ENCODE measurements at regions not wholly inside any gene's neighbourhood (a gene's known extent, or its start where the extent isn't known, plus 50 kb on each side); places are given as distances from the start of the nearest gene placed in this dataset.

DNA sequence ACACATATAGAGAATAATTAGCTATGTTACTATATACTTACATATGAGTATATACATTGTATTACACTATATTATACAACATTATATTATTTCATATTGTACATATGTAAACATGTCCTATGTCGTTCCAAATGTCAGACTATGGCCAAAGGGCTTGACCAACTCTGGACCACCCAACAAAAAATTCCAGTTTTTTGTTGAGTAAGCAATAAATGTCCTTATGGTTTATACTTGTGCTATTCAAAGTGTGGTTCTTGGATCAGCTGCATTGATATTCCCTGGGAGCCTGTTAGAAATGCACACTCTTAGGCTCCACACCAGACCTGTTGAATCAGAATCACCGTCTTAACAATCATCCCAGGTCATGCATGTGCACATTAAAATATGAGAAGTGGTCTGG is 225.4 kb upstream of the ZFP64 start:
- H3K27ac ChIP-seq (ENCODE audit: insufficient read depth, low read length), result no peak overlapping the region
- no peak overlapping the region for H3K9ac ChIP-seq (ENCODE audit: insufficient read depth, low read length)
- no peaks in the 10 kb centered on the region for H3K27me3 ChIP-seq (ENCODE audit: control insufficient read depth, insufficient read depth, low read length)
- no peaks in the 10 kb centered on the region for H3K36me3 ChIP-seq (ENCODE audit: control insufficient read depth, insufficient read depth, low read length)
- no peak for DNase-seq (ENCODE audit: low read depth in 2 of 2)
- no peak overlapping the region for H2AFZ ChIP-seq (ENCODE audit: low read length)
- TF ChIP-seq CTCF (conservative IDR thresholded peaks at IDR 0.05 in 1 of 2, IDR thresholded peaks at IDR 0.05 in 1 of 2; ENCODE audit: low read depth in 1 of 2, low read length in 2 of 2) (no peak), EZH2 (IDR thresholded peaks at IDR 0.05; ENCODE audit: low read length, missing control alignments) (no peak)
- no peaks in the 10 kb centered on the region for H3K4me1 ChIP-seq (ENCODE audit: control insufficient read depth, extremely low read depth, insufficient read depth, low read length)
- no peak overlapping the region for H3K4me3 ChIP-seq (replicated peaks in 1 of 4; ENCODE audit: control extremely low read depth in 1 of 4, insufficient read depth in 1 of 4, low read depth in 3 of 4, low read length in 4 of 4)
- H3K79me2 ChIP-seq (ENCODE audit: control insufficient read depth, insufficient read depth, low read length), result no peaks in the 10 kb centered on the region
- no peaks in the 10 kb centered on the region for H3K9me3 ChIP-seq (ENCODE audit: control insufficient read depth, insufficient read depth, low read depth, low read length)
- H3K4me2 ChIP-seq (ENCODE audit: extremely low read depth, insufficient read depth, low read length), result no peak overlapping the region
- no peaks in the 10 kb centered on the region for H4K20me1 ChIP-seq (ENCODE audit: control insufficient read depth, extremely low read depth, insufficient read depth, low read length)

DNA sequence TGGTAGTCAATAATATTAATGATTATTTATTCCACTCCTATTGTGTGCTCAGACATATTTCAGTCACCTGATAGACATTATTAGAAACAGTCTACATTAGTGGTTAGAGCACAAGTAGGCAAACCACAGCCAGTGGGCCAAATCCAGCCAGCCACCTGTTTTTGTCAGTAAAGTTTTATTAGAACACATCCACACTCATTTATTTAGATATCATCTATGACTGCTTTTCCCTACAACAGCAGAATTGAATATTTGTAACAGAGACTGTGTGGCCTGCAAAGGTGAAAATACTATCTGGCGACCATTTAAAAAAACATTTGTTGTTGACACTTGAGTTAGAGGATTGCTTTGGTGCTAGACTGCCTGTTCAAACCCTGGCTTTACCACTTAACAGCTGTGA is 220.0 kb upstream of the ZFP64 start:
- no peak for DNase-seq (ENCODE audit: low read depth in 2 of 2)
- Histone ChIP-seq H3K9ac (ENCODE audit: insufficient read depth, low read length) (no peak overlapping the region), H4K20me1 (ENCODE audit: control insufficient read depth, extremely low read depth, insufficient read depth, low read length) (no peaks in the 10 kb centered on the region), H3K36me3 (ENCODE audit: control insufficient read depth, insufficient read depth, low read length) (no peaks in the 10 kb centered on the region), H2AFZ (ENCODE audit: low read length) (no peak overlapping the region), H3K27ac (ENCODE audit: insufficient read depth, low read length) (no peak overlapping the region), H3K4me3 (replicated peaks in 1 of 4; ENCODE audit: control extremely low read depth in 1 of 4, insufficient read depth in 1 of 4, low read depth in 3 of 4, low read length in 4 of 4) (no peak overlapping the region), H3K4me2 (ENCODE audit: extremely low read depth, insufficient read depth, low read length) (no peak overlapping the region), H3K9me3 (ENCODE audit: control insufficient read depth, insufficient read depth, low read depth, low read length) (no peaks in the 10 kb centered on the region), H3K4me1 (ENCODE audit: control insufficient read depth, extremely low read depth, insufficient read depth, low read length) (no peaks in the 10 kb centered on the region), H3K27me3 (ENCODE audit: control insufficient read depth, insufficient read depth, low read length) (no peaks in the 10 kb centered on the region), H3K79me2 (ENCODE audit: control insufficient read depth, insufficient read depth, low read length) (no peaks in the 10 kb centered on the region)
- TF ChIP-seq CTCF (conservative IDR thresholded peaks at IDR 0.05 in 1 of 2, IDR thresholded peaks at IDR 0.05 in 1 of 2; ENCODE audit: low read depth in 1 of 2, low read length in 2 of 2), result no peak
- TF ChIP-seq EZH2 (IDR thresholded peaks at IDR 0.05; ENCODE audit: low read length, missing control alignments), result no peak

GRCh38 chr20:52410731-52411234 is 219.2 kb upstream of the ZFP64 start:
- Histone ChIP-seq H3K79me2 (ENCODE audit: control insufficient read depth, insufficient read depth, low read length) (no peaks in the 10 kb centered on the region), H3K9ac (ENCODE audit: insufficient read depth, low read length) (no peak overlapping the region), H3K27me3 (ENCODE audit: control insufficient read depth, insufficient read depth, low read length) (no peaks in the 10 kb centered on the region), H4K20me1 (ENCODE audit: control insufficient read depth, extremely low read depth, insufficient read depth, low read length) (no peaks in the 10 kb centered on the region), H2AFZ (ENCODE audit: low read length) (no peak overlapping the region), H3K36me3 (ENCODE audit: control insufficient read depth, insufficient read depth, low read length) (no peaks in the 10 kb centered on the region), H3K4me3 (replicated peaks in 1 of 4; ENCODE audit: control extremely low read depth in 1 of 4, insufficient read depth in 1 of 4, low read depth in 3 of 4, low read length in 4 of 4) (no peak overlapping the region), H3K27ac (ENCODE audit: insufficient read depth, low read length) (no peak overlapping the region), H3K4me1 (ENCODE audit: control insufficient read depth, extremely low read depth, insufficient read depth, low read length) (no peaks in the 10 kb centered on the region), H3K9me3 (ENCODE audit: control insufficient read depth, insufficient read depth, low read depth, low read length) (no peaks in the 10 kb centered on the region), H3K4me2 (ENCODE audit: extremely low read depth, insufficient read depth, low read length) (no peak overlapping the region)
- no peak for TF ChIP-seq CTCF (conservative IDR thresholded peaks at IDR 0.05 in 1 of 2, IDR thresholded peaks at IDR 0.05 in 1 of 2; ENCODE audit: low read depth in 1 of 2, low read length in 2 of 2)
- no peak for TF ChIP-seq EZH2 (IDR thresholded peaks at IDR 0.05; ENCODE audit: low read length, missing control alignments)
- DNase-seq (ENCODE audit: low read depth in 2 of 2), result no peak
